ENCODE measurements at regions not wholly inside any gene's neighbourhood (a gene's known extent, or its start where the extent isn't known, plus 50 kb on each side); places are given as distances from the start of the nearest gene placed in this dataset.

GRCh38 chr12:70150230-70150629 lies 93.0 kb upstream of the CNOT2 start:
- no peak overlapping the region for H3K27ac ChIP-seq (ENCODE audit: low read depth in 2 of 2, low read length in 1 of 2)
- H3K9me3 ChIP-seq = no peaks in the 10 kb centered on the region; the same call in 1 of the 2 replicates
- CTCF ChIA-PET = no interaction called here
- no peaks in the 10 kb centered on the region for H3K79me2 ChIP-seq (ENCODE audit: insufficient read depth)
- H4K20me1 ChIP-seq (ENCODE audit: insufficient read depth) = no peaks in the 10 kb centered on the region
- H3K4me3 ChIP-seq (ENCODE audit: low read depth in 2 of 2, low read length in 1 of 2) = no peak overlapping the region
- H3K27me3 ChIP-seq (ENCODE audit: insufficient read depth) = no peaks in the 10 kb centered on the region
- POLR2A ChIA-PET = no interaction called here
- no peak for DNase-seq
- TF ChIP-seq, protein P1, sequence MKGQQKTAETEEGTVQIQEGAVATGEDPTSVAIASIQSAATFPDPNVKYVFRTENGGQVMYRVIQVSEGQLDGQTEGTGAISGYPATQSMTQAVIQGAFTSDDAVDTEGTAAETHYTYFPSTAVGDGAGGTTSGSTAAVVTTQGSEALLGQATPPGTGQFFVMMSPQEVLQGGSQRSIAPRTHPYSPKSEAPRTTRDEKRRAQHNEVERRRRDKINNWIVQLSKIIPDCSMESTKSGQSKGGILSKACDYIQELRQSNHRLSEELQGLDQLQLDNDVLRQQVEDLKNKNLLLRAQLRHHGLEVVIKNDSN (IDR thresholded peaks at IDR 0.05; ENCODE audit: borderline replicate concordance, low read depth) = no peak
- no peak for TF ChIP-seq CHD2 (IDR thresholded peaks at IDR 0.05; ENCODE audit: low read length, partially characterized antibody)
- no peak for TF ChIP-seq RAD21 (IDR thresholded peaks at IDR 0.05; ENCODE audit: low read length)
- TF ChIP-seq YY1 (IDR thresholded peaks at IDR 0.05; ENCODE audit: low read depth) = no peak
- no peak for TF ChIP-seq SMC3 (IDR thresholded peaks at IDR 0.05; ENCODE audit: low read depth, low read length)
- no peak for TF ChIP-seq NRF1 (IDR thresholded peaks at IDR 0.05; ENCODE audit: low read depth, low read length)
- TF ChIP-seq NFIC (IDR thresholded peaks at IDR 0.05; ENCODE audit: borderline replicate concordance) = no peak
- no peak for TF ChIP-seq SIN3A (IDR thresholded peaks at IDR 0.05; ENCODE audit: borderline replicate concordance, low read depth, low read length)
- TF ChIP-seq RFX5 (IDR thresholded peaks at IDR 0.05; ENCODE audit: low read length) = no peak
- TF ChIP-seq, protein P2, sequence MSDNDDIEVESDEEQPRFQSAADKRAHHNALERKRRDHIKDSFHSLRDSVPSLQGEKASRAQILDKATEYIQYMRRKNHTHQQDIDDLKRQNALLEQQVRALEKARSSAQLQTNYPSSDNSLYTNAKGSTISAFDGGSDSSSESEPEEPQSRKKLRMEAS (IDR thresholded peaks at IDR 0.05; ENCODE audit: low read depth) = no peak
- TF ChIP-seq EP300 (IDR thresholded peaks at IDR 0.05; ENCODE audit: borderline replicate concordance in 1 of 2, low read depth in 1 of 2, low read length in 1 of 2) = no peak
- TF ChIP-seq, protein P3, sequence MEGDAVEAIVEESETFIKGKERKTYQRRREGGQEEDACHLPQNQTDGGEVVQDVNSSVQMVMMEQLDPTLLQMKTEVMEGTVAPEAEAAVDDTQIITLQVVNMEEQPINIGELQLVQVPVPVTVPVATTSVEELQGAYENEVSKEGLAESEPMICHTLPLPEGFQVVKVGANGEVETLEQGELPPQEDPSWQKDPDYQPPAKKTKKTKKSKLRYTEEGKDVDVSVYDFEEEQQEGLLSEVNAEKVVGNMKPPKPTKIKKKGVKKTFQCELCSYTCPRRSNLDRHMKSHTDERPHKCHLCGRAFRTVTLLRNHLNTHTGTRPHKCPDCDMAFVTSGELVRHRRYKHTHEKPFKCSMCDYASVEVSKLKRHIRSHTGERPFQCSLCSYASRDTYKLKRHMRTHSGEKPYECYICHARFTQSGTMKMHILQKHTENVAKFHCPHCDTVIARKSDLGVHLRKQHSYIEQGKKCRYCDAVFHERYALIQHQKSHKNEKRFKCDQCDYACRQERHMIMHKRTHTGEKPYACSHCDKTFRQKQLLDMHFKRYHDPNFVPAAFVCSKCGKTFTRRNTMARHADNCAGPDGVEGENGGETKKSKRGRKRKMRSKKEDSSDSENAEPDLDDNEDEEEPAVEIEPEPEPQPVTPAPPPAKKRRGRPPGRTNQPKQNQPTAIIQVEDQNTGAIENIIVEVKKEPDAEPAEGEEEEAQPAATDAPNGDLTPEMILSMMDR (IDR thresholded peaks at IDR 0.05) = no peak
- no peak for TF ChIP-seq FOSL2 (IDR thresholded peaks at IDR 0.05; ENCODE audit: borderline replicate concordance, low read depth)
- TF ChIP-seq ELF1 (IDR thresholded peaks at IDR 0.05) = no peak
- TF ChIP-seq, protein P4, sequence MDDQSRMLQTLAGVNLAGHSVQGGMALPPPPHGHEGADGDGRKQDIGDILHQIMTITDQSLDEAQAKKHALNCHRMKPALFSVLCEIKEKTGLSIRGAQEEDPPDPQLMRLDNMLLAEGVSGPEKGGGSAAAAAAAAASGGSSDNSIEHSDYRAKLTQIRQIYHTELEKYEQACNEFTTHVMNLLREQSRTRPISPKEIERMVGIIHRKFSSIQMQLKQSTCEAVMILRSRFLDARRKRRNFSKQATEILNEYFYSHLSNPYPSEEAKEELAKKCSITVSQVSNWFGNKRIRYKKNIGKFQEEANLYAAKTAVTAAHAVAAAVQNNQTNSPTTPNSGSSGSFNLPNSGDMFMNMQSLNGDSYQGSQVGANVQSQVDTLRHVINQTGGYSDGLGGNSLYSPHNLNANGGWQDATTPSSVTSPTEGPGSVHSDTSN (IDR thresholded peaks at IDR 0.05) = no peak
- no peak for TF ChIP-seq MEF2A (IDR thresholded peaks at IDR 0.05; ENCODE audit: borderline replicate concordance, low read depth)
- no peak for TF ChIP-seq MXI1 (IDR thresholded peaks at IDR 0.05; ENCODE audit: low read depth, low read length)
- TF ChIP-seq, protein P5, sequence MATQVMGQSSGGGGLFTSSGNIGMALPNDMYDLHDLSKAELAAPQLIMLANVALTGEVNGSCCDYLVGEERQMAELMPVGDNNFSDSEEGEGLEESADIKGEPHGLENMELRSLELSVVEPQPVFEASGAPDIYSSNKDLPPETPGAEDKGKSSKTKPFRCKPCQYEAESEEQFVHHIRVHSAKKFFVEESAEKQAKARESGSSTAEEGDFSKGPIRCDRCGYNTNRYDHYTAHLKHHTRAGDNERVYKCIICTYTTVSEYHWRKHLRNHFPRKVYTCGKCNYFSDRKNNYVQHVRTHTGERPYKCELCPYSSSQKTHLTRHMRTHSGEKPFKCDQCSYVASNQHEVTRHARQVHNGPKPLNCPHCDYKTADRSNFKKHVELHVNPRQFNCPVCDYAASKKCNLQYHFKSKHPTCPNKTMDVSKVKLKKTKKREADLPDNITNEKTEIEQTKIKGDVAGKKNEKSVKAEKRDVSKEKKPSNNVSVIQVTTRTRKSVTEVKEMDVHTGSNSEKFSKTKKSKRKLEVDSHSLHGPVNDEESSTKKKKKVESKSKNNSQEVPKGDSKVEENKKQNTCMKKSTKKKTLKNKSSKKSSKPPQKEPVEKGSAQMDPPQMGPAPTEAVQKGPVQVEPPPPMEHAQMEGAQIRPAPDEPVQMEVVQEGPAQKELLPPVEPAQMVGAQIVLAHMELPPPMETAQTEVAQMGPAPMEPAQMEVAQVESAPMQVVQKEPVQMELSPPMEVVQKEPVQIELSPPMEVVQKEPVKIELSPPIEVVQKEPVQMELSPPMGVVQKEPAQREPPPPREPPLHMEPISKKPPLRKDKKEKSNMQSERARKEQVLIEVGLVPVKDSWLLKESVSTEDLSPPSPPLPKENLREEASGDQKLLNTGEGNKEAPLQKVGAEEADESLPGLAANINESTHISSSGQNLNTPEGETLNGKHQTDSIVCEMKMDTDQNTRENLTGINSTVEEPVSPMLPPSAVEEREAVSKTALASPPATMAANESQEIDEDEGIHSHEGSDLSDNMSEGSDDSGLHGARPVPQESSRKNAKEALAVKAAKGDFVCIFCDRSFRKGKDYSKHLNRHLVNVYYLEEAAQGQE (IDR thresholded peaks at IDR 0.05; ENCODE audit: low read depth, low read length) = no peak
- 42% methylated on average over 2 of the region's 2 CpGs for WGBS (ENCODE audit: low lambda C conversion rate)
- H3K36me3 ChIP-seq (replicated peaks in 1 of 2; ENCODE audit: control insufficient read depth in 1 of 2, insufficient read depth in 2 of 2, low read length in 1 of 2) = no peaks in the 10 kb centered on the region
- no peak overlapping the region for H3K9ac ChIP-seq
- H3F3A ChIP-seq (replicated peaks; ENCODE audit: insufficient read depth) = no peaks in the 10 kb centered on the region
- H3K9me2 ChIP-seq = no peaks in the 10 kb centered on the region
- H3K4me2 ChIP-seq = no peak overlapping the region
- no peaks in the 10 kb centered on the region for H3K4me1 ChIP-seq (ENCODE audit: control insufficient read depth in 1 of 2, insufficient read depth in 2 of 2, low read depth in 1 of 2, low read length in 1 of 2)
- no peak overlapping the region for H2AFZ ChIP-seq (ENCODE audit: low read depth)
